ENCODE measurements at regions not wholly inside any gene's neighbourhood (a gene's known extent, or its start where the extent isn't known, plus 50 kb on each side); places are given as distances from the start of the nearest gene placed in this dataset.

DNA sequence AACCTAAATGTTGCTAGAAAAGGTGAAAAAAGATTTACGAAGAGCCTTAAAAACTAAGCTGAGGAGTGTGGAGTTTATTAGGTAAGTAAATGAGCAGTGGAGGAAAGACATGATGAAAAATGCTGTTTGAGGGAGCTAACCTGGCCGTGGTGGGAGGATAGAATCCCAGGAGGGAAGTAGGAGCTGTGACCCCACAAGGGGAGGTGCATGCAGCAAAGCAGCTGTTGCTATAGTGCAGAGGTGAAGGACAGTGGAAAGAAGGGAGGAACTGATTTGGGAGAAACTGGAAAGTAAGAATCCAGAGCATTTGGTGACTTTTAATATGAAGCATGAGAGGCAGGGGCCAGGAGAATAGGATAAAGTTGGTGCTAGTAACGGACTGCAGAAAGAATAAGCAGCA lies 271.7 kb upstream of the ADGRL2 start:
- Histone ChIP-seq H3K27ac (ENCODE audit: low read depth in 1 of 2, low read length in 1 of 2) (no peak overlapping the region), H3K4me3 (no peak overlapping the region), H3K36me3 (ENCODE audit: control insufficient read depth in 4 of 4, insufficient read depth in 4 of 4, low read length in 4 of 4) (no peaks in the 10 kb centered on the region), H3K9me3 (ENCODE audit: control insufficient read depth in 4 of 4, insufficient read depth in 3 of 4, low read length in 3 of 4) (no peaks in the 10 kb centered on the region), H3K4me1 (ENCODE audit: control insufficient read depth in 5 of 5, insufficient read depth in 5 of 5, low read length in 5 of 5) (no peaks in the 10 kb centered on the region), H3K27me3 (ENCODE audit: control insufficient read depth in 3 of 3, insufficient read depth in 3 of 3, low read length in 2 of 3) (no peaks in the 10 kb centered on the region), H3K9ac (ENCODE audit: insufficient read depth in 1 of 2, low read length in 2 of 2) (no peak overlapping the region)
- DNase-seq, result no peak
- ATAC-seq (ENCODE audit: insufficient read depth, low FRiP score), result no peak
- TF ChIP-seq, protein P1, sequence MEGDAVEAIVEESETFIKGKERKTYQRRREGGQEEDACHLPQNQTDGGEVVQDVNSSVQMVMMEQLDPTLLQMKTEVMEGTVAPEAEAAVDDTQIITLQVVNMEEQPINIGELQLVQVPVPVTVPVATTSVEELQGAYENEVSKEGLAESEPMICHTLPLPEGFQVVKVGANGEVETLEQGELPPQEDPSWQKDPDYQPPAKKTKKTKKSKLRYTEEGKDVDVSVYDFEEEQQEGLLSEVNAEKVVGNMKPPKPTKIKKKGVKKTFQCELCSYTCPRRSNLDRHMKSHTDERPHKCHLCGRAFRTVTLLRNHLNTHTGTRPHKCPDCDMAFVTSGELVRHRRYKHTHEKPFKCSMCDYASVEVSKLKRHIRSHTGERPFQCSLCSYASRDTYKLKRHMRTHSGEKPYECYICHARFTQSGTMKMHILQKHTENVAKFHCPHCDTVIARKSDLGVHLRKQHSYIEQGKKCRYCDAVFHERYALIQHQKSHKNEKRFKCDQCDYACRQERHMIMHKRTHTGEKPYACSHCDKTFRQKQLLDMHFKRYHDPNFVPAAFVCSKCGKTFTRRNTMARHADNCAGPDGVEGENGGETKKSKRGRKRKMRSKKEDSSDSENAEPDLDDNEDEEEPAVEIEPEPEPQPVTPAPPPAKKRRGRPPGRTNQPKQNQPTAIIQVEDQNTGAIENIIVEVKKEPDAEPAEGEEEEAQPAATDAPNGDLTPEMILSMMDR (IDR thresholded peaks at IDR 0.05; ENCODE audit: control extremely low read depth, extremely low read depth), result no peak
- WGBS, 2 donors, result 83 to 84% methylated on average over 3 of the region's 3 CpGs

DNA sequence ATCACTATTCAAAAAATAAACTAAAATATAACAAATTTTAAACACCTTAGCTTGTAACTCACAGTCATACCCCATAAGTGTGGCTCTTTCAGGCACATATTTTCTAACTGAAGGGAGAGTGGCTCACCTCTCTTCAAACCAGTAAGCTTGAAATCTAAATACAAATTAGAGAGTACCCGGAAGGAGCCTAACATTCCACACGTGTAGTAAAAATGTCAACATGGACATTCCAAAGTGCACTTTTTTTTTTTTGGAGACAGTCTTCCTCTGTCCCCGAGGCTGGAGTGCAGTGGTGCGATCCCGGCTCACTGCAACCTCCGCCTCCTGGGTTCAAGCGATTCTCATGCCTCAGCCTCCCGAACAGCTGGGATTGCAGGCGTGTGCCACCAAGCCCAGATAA lies 275.6 kb upstream of the ADGRL2 start:
- no peak for DNase-seq

DNA sequence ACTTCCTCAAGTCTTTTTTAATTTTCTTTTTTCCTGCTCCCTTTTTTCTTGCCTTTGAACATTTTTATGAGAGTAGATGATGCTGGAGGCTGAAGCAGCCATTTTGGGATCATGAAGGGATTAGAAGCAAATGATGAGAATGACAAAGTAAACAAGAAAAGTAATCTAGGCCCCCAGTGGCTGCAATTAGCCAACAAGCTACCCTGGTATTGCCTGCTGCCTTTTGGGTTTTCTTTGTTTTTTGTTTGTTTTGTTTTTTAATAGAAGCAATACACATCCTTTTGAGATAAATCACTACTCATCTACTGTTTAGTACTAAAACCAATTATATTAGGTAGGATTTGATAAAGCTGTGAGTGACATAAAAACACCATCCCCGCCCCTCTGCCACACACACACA lies 280.7 kb upstream of the ADGRL2 start:
- ATAC-seq (ENCODE audit: insufficient read depth, low FRiP score) (no peak), DNase-seq (no peak)
- no peak overlapping the region for H3K9ac ChIP-seq (ENCODE audit: insufficient read depth in 1 of 2, low read length in 2 of 2)
- 91 to 92% methylated on average over 1 of the region's 1 CpG for WGBS, 2 donors
- H3K27ac ChIP-seq (ENCODE audit: low read depth in 1 of 2, low read length in 1 of 2), result no peak overlapping the region
- no peak overlapping the region for H3K4me3 ChIP-seq
- TF ChIP-seq, protein P1 (IDR thresholded peaks at IDR 0.05; ENCODE audit: control extremely low read depth, extremely low read depth), result no peak
- H3K36me3 ChIP-seq (ENCODE audit: control insufficient read depth in 4 of 4, insufficient read depth in 4 of 4, low read length in 4 of 4), result no peaks in the 10 kb centered on the region
- no peaks in the 10 kb centered on the region for H3K9me3 ChIP-seq (ENCODE audit: control insufficient read depth in 4 of 4, insufficient read depth in 3 of 4, low read length in 3 of 4)
- H3K4me1 ChIP-seq (ENCODE audit: control insufficient read depth in 5 of 5, insufficient read depth in 5 of 5, low read length in 5 of 5), result no peaks in the 10 kb centered on the region
- H3K27me3 ChIP-seq (ENCODE audit: control insufficient read depth in 3 of 3, insufficient read depth in 3 of 3, low read length in 2 of 3), result no peaks in the 10 kb centered on the region

More for the DNA sequence above, 275.6 kb upstream of the ADGRL2 start:
- no peaks in the 10 kb centered on the region for H3K9me3 ChIP-seq (ENCODE audit: control insufficient read depth in 4 of 4, insufficient read depth in 3 of 4, low read length in 3 of 4)
- no peak for ATAC-seq (ENCODE audit: insufficient read depth, low FRiP score)
- H3K27ac ChIP-seq (ENCODE audit: low read depth in 1 of 2, low read length in 1 of 2), result no peak overlapping the region
- H3K27me3 ChIP-seq (ENCODE audit: control insufficient read depth in 3 of 3, insufficient read depth in 3 of 3, low read length in 2 of 3), result no peaks in the 10 kb centered on the region
- no peak overlapping the region for H3K9ac ChIP-seq (ENCODE audit: insufficient read depth in 1 of 2, low read length in 2 of 2)
- H3K4me3 ChIP-seq, result no peak overlapping the region
- H3K4me1 ChIP-seq (ENCODE audit: control insufficient read depth in 5 of 5, insufficient read depth in 5 of 5, low read length in 5 of 5), result no peaks in the 10 kb centered on the region
- WGBS, 2 donors, result 72 to 87% methylated on average over 9 of the region's 9 CpGs
- H3K36me3 ChIP-seq (ENCODE audit: control insufficient read depth in 4 of 4, insufficient read depth in 4 of 4, low read length in 4 of 4), result no peaks in the 10 kb centered on the region
- TF ChIP-seq, protein P1 (IDR thresholded peaks at IDR 0.05; ENCODE audit: control extremely low read depth, extremely low read depth), result no peak

DNA sequence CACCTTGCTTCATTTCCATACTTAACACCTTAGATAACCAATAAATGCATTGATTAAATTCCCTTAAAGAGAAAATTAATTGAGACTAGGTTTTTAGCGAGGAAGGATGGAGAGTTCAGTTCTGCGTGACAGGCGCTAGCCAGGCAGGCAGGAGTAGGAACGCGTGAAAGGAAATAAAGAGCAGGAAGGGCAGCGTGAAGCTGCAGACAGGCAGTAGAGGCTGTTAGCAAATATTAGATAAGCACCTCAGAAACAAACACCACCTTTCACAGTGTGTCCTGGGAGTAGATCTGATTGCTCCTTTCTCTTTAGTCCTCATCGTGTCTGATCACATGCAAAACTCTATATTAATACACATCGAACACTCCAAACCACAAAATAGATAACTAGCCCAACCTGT lies 282.7 kb upstream of the ADGRL2 start:
- no peaks in the 10 kb centered on the region for H3K36me3 ChIP-seq (ENCODE audit: control insufficient read depth in 4 of 4, insufficient read depth in 4 of 4, low read length in 4 of 4)
- ATAC-seq (ENCODE audit: insufficient read depth, low FRiP score) (no peak), DNase-seq (no peak)
- no peak overlapping the region for H3K27ac ChIP-seq (ENCODE audit: low read depth in 1 of 2, low read length in 1 of 2)
- peaks cover 0 to 6% (median 0%) of the 10 kb centered on the region in 5 donors for H3K4me1 ChIP-seq (ENCODE audit: control insufficient read depth in 5 of 5, insufficient read depth in 5 of 5, low read length in 5 of 5)
- no peak overlapping the region for H3K9ac ChIP-seq (ENCODE audit: insufficient read depth in 1 of 2, low read length in 2 of 2)
- 36 to 48% methylated on average over 8 of the region's 8 CpGs for WGBS, 2 donors
- H3K4me3 ChIP-seq, result no peak overlapping the region
- no peaks in the 10 kb centered on the region for H3K9me3 ChIP-seq (ENCODE audit: control insufficient read depth in 4 of 4, insufficient read depth in 3 of 4, low read length in 3 of 4)
- no peaks in the 10 kb centered on the region for H3K27me3 ChIP-seq (ENCODE audit: control insufficient read depth in 3 of 3, insufficient read depth in 3 of 3, low read length in 2 of 3)
- TF ChIP-seq, protein P1 (IDR thresholded peaks at IDR 0.05; ENCODE audit: control extremely low read depth, extremely low read depth), result no peak

All from lung (tissue), 11 donors.